CD14-positive monocyte (primary cell): ENCODE measurements at regions not wholly inside any gene's neighbourhood (a gene's known extent, or its start where the extent isn't known, plus 50 kb on each side); places are given as distances from the start of the nearest gene placed in this dataset.

Experiments used
- DNase-seq, 3 donors: peaks; one replicate each; pipeline ENCODE4 v3.0.0-alpha.2; 2011 to 2022
- H2AFZ ChIP-seq: 2 replicates; pipeline ENCODE4 v1.6.0; 2012; ENCODE audit warnings: mild to moderate bottlenecking, low read depth, low read length, inconsistent platforms; ENCODE audit not compliant: insufficient read depth, poor library complexity, severe bottlenecking
- H3K27ac ChIP-seq, 2 donors: 1 replicate in 1 of 2; 2 replicates in 1 of 2; pipeline ENCODE4 v1.5.1; 2012 to 2013; ENCODE audit warnings: low read length in 2 of 2, control low read depth in 1 of 2, inconsistent platforms in 1 of 2, low read depth in 1 of 2, mild to moderate bottlenecking in 1 of 2
- H3K27me3 ChIP-seq, 2 donors: one replicate each; pipeline versions ENCODE4 v1.6.0 to v1.6.1; 2011 to 2013; ENCODE audit warnings: low read length in 2 of 2; ENCODE audit not compliant: control insufficient read depth in 2 of 2, insufficient read depth in 2 of 2
- H3K36me3 ChIP-seq, 2 donors: replicated peaks in 1 of 2; 1 replicate in 1 of 2; 2 replicates in 1 of 2; pipeline versions ENCODE4 v1.5.1 to v1.6.1; 2012 to 2013; ENCODE audit warnings: low read length in 2 of 2, control low read depth in 1 of 2, inconsistent platforms in 1 of 2, mild to moderate bottlenecking in 1 of 2; ENCODE audit not compliant: insufficient read depth in 2 of 2, control insufficient read depth in 1 of 2
- H3K4me1 ChIP-seq, 2 donors: 1 replicate in 1 of 2; 2 replicates in 1 of 2; pipeline versions ENCODE4 v1.5.1 to v1.6.1; 2012 to 2013; ENCODE audit warnings: low read length in 2 of 2, control low read depth in 1 of 2, inconsistent platforms in 1 of 2, mild to moderate bottlenecking in 1 of 2, moderate library complexity in 1 of 2; ENCODE audit not compliant: insufficient read depth in 2 of 2, control insufficient read depth in 1 of 2
- H3K4me2 ChIP-seq: replicated peaks from 2 replicates; pipeline ENCODE3; 2012; ENCODE audit warnings: low read length, moderate library complexity, mild to moderate bottlenecking; ENCODE audit not compliant: poor library complexity, severe bottlenecking; ENCODE audit errors: extremely low read depth
- H3K4me3 ChIP-seq, 3 experiments: fragments of 200-600 bp in 1 of 3; sonication (generic) in 1 of 3; replicated peaks in 1 of 3; 1 replicate in 2 of 3; 2 replicates in 1 of 3; pipeline ENCODE4 v1.5.1; 2011 to 2013; ENCODE audit warnings: low read length in 3 of 3, mild to moderate bottlenecking in 3 of 3, control low read depth in 2 of 3, low read depth in 2 of 3, inconsistent platforms in 1 of 3, moderate library complexity in 1 of 3
- H3K79me2 ChIP-seq: 2 replicates; pipeline ENCODE4 v1.6.0; 2012; ENCODE audit warnings: mild to moderate bottlenecking, control low read depth, inconsistent platforms, low read length, moderate library complexity; ENCODE audit not compliant: insufficient read depth
- H3K9ac ChIP-seq: 2 replicates; pipeline ENCODE4 v1.6.0; 2017; ENCODE audit warnings: low read length, mild to moderate bottlenecking; ENCODE audit not compliant: insufficient read depth, poor library complexity, severe bottlenecking
- H3K9me3 ChIP-seq, 2 donors: replicated peaks in 1 of 2; 1 replicate in 1 of 2; 2 replicates in 1 of 2; pipeline versions ENCODE4 v1.5.1 to v1.6.1; 2012 to 2013; ENCODE audit warnings: low read length in 2 of 2, control low read depth in 1 of 2; ENCODE audit not compliant: control insufficient read depth in 1 of 2, insufficient read depth in 1 of 2
- H4K20me1 ChIP-seq: 2 replicates; pipeline ENCODE4 v1.6.0; 2012; ENCODE audit warnings: mild to moderate bottlenecking, low read length, control low read depth, moderate library complexity; ENCODE audit not compliant: insufficient read depth
- H3K27ac Mint-ChIP-seq, 7 donors: one replicate each; pipeline ENCODE4 v1.8.0; 2020; ENCODE audit warnings: mild to moderate bottlenecking in 7 of 7, mixed read lengths in 7 of 7, moderate library complexity in 6 of 7, inconsistent platforms in 2 of 7
- H3K27me3 Mint-ChIP-seq, 3 donors: one replicate each; pipeline ENCODE4 v1.8.0; 2021 to 2022; ENCODE audit warnings: low read depth in 3 of 3, mild to moderate bottlenecking in 3 of 3, mixed read lengths in 3 of 3, moderate library complexity in 3 of 3, inconsistent platforms in 1 of 3
- H3K36me3 Mint-ChIP-seq, 2 donors: one replicate each; pipeline ENCODE4 v1.8.0; 2020; ENCODE audit warnings: mixed read lengths in 2 of 2, inconsistent platforms in 1 of 2, mild to moderate bottlenecking in 1 of 2
- H3K4me1 Mint-ChIP-seq: one replicate; pipeline ENCODE4 v1.8.0; 2020; ENCODE audit warnings: mild to moderate bottlenecking, mixed read lengths
- H3K4me3 Mint-ChIP-seq, 2 donors: one replicate each; pipeline ENCODE4 v1.8.0; 2020; ENCODE audit warnings: mild to moderate bottlenecking in 2 of 2, mixed read lengths in 2 of 2, moderate library complexity in 1 of 2
- H3K9me3 Mint-ChIP-seq, 7 donors: one replicate each; pipeline ENCODE4 v1.8.0; 2020 to 2022; ENCODE audit warnings: mixed read lengths in 7 of 7, mild to moderate bottlenecking in 6 of 7, moderate library complexity in 6 of 7, inconsistent platforms in 2 of 7
- CTCF ChIP-seq: fragments of 200-600 bp; IDR thresholded peaks from one replicate; pipeline ENCODE4 v1.8.0; 2022; ENCODE audit warnings: antibody characterized with exemption, mild to moderate bottlenecking
- WGBS: methylation state at CpG from one replicate; pipeline ENCODE4 v1.1.5; 2013; ENCODE audit warnings: missing lambda C conversion rate; ENCODE audit not compliant: insufficient coverage; 5-methylcytosine and 5-hydroxymethylcytosine counted together
- intact Hi-C, 2 donors: fragments of 100-400 bp; cut with micrococcal nuclease; formaldehyde crosslinking; loops; one replicate each; pipeline versions ENCODE4 v1.15.0 to v1.15.1; 2023

DNA sequence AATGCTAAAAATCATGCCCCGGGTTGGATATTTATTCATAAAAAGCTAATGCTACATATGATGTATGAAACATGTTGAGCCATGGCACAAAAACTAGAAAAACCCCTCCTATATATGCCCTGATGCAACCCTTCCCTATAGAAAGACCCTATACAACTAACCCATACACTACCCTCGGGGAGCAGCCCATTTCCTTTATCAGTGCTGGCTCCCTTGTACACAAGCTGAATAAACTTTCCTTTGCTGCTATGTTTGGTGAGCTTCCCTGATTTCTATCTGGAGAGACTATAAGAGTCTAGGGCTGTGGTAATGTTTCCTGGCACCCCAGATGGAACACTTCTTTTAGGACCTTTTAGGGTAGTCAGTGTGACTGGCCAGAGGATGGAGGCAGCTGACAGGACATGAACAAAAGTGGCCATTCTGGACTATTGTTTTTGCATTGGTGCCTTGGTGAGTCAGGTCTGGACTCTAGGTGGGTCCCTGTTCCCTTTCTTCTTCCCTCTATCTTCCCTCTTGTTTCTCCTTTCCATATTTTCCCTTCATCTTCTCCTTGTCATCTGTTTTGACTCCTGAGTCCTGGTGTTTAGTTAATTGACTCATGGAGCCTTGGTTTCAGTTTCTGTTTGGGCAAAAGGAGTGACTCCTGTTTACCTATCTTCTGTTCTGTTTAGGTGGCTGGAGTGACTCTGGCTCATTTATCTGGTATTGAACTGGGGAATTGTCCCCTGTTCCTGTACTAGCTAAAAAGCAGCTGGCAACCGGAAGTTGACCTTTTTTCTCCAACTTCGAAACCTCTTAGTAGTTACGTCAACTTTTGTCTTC lies 1321.8 kb upstream of the PCDH9 start:
- H3K4me3 ChIP-seq, result no peak overlapping the region
- H3K4me1 ChIP-seq, result no peaks in the 10 kb centered on the region
- H3K79me2 ChIP-seq, result no peaks in the 10 kb centered on the region
- no peaks in the 10 kb centered on the region for H3K36me3 ChIP-seq
- Mint-ChIP-seq H3K4me3 (no peak overlapping the region), H3K27me3 (peaks cover 0 to 1% (median 0%) of the 10 kb centered on the region in 3 donors), H3K4me1 (no peaks in the 10 kb centered on the region), H3K27ac (no peak overlapping the region), H3K36me3 (no peaks in the 10 kb centered on the region), H3K9me3 (peaks cover 0 to 17% (median 2%) of the 10 kb centered on the region in 7 donors)
- peaks cover 12 to 22% of the 10 kb centered on the region in 2 donors for H3K9me3 ChIP-seq
- H2AFZ ChIP-seq, result no peak overlapping the region
- H3K4me2 ChIP-seq, result no peak overlapping the region
- no peaks in the 10 kb centered on the region for H4K20me1 ChIP-seq
- H3K27ac ChIP-seq, result no peak overlapping the region
- WGBS, result 100% methylated on average over 2 of the region's 5 CpGs
- intact Hi-C loops, result no loop called here
- DNase-seq, result no peak
- TF ChIP-seq CTCF, result no peak
- no peaks in the 10 kb centered on the region for H3K27me3 ChIP-seq
- no peak overlapping the region for H3K9ac ChIP-seq

GRCh38 chr13:68550330-68550729 lies 1320.2 kb upstream of the PCDH9 start:
- no peaks in the 10 kb centered on the region for H3K36me3 ChIP-seq
- Mint-ChIP-seq H3K27me3 (peaks cover 0 to 1% (median 0%) of the 10 kb centered on the region in 3 donors), H3K27ac (no peak overlapping the region), H3K4me3 (no peak overlapping the region), H3K36me3 (no peaks in the 10 kb centered on the region), H3K4me1 (no peaks in the 10 kb centered on the region), H3K9me3 (peaks cover 0 to 16% (median 2%) of the 10 kb centered on the region in 7 donors)
- no peaks in the 10 kb centered on the region for H4K20me1 ChIP-seq
- H3K79me2 ChIP-seq, result no peaks in the 10 kb centered on the region
- H3K27ac ChIP-seq, result no peak overlapping the region
- intact Hi-C loops, result no loop called here
- no peak overlapping the region for H3K9ac ChIP-seq
- WGBS, result 100% methylated on average over 1 of the region's 1 CpG
- H3K4me3 ChIP-seq, result no peak overlapping the region
- H2AFZ ChIP-seq, result no peak overlapping the region
- no peak overlapping the region for H3K4me2 ChIP-seq
- peaks cover 12 to 22% of the 10 kb centered on the region in 2 donors for H3K9me3 ChIP-seq
- no peak for TF ChIP-seq CTCF
- no peaks in the 10 kb centered on the region for H3K27me3 ChIP-seq
- no peak for DNase-seq
- H3K4me1 ChIP-seq, result no peaks in the 10 kb centered on the region
